ENCODE measurements at regions not wholly inside any gene's neighbourhood (a gene's known extent, or its start where the extent isn't known, plus 50 kb on each side); places are given as distances from the start of the nearest gene placed in this dataset.
"Not testable (repeated sequence)": the region's sequence is repeated elsewhere in the genome, so short reads cannot be mapped to it uniquely, and the experiment has no call there.

- DNase-seq: no peak
These were observed 182.2 kb upstream of the GNAI1 start for GRCh38 chr7:79952399-79952798.

DNA sequence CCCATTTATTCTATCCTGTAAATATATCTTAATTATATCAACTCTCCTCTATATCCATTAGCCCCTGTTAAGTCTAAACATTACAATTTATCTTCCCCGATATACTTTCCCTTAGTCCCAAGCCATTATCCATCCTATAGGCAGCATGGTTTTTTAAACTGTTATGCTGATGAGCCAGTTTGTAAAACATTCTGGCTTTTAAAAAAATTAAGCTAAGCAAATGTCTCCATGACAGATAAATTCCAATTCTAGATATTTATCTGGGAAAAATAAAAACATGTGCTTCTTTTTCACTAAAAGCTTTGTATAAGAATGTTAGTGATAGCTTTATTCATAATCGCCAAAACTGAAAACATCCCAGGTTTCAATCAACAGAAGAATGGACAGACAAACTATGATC lies 183.2 kb upstream of the GNAI1 start:
- DNase-seq: no peak

DNA sequence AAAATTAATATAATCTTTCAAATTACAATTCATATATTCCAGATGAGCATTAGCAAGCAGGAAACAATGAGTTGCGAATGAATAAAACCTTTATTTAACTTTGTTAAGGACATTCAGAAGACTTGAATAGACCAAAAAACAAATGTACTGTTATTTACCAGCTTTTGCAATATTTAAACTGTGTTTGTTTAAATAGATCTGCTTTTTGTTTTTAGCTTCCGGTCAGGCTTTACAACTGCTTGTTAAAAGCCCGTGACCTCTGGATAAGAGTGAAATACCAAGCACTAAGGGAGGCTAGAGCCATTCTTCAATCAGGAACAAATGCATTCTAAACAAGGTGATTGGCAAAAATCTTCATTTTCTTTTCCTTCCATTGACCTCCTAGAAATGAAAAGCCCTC lies 184.9 kb upstream of the GNAI1 start:
- DNase-seq: no peak

- DNase-seq: no peak
These were observed 198.2 kb upstream of the GNAI1 start for GRCh38 chr7:79936281-79936983.

GRCh38 chr7:79934727-79935126 lies 199.9 kb upstream of the GNAI1 start:
- no peak for DNase-seq

- no peak for DNase-seq
These were observed 201.5 kb upstream of the GNAI1 start for GRCh38 chr7:79933144-79933543.

GRCh38 chr7:79930604-79931003 lies 204.0 kb upstream of the GNAI1 start:
- DNase-seq: no peak

DNA sequence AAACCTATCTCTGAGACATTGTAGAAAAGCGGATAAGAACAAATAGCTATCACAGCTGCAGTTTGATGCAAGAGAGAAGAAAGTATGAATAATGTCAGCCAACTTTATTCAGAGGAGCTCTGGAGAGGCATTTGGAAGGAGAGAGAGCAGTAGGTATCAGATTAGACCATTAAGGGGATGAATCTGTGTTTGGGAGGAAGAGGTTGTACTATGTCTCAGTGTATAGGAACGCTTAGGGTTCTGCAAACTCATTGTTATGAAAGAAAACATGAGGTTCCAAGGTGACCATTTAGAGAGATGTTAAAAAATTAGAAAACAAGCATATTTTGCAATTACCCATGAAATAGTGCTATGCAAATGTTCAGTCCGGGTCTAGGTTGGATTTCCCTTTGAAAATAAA lies 207.5 kb upstream of the GNAI1 start:
- no peak for DNase-seq

- DNase-seq: no peak
These were observed 210.7 kb upstream of the GNAI1 start for GRCh38 chr7:79923953-79924352.

DNA sequence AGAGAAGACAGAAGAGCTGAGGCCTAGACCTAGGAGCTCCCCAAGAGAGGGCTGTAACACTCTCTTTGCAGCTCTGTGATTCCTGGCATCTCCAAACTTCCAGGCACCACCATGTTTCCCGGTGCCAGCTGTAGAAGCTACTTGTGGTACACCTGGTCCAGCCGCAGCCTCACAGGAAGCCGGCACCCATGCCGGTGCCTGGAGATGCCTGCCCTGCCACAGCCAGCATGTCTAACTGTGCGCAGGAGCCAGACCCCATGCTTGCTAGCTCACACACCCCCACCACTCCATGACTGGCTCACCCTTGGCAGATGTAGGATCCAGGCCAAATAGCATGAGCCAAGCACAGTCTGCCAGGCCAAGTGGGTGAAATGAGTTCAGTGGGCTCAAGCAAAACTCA lies 211.7 kb upstream of the GNAI1 start:
- no peak for DNase-seq

DNA sequence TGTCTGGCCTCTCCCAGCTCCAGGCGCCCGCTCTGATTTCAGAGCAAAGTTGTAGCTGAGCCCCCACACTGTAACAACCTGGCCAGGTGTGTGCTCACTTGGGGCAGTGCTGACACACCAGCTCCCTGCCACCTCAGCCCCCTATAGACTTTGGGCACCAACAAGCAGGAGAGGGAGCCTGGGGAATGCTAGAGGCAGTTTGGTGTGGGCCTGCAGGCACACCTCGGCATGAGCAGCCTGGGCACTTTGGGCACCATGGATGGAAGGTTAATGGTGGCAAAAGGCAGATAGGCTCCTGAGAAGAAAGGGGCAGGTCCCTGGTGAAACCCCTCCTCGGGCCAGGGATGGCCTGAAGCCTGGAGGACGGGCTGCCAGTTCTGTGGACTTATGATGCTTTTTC lies 212.7 kb upstream of the GNAI1 start:
- no peak for DNase-seq

DNA sequence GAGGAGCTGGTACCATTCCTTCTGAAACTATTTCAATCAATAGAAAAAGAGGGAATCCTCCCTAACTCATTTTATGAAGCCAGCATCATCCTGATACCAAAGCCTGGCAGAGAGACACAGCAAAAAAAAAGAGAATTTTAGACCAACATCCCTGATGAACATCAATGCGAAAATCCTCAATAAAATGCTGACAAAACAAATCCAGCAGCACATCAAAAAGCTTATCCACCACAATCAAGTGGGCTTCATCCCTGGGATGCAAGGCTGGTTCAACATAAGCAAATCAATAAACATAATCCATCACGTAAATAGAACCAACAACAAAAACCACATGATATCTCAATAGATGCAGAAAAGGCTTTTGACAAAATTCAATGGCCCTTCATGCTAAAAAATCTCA lies 216.0 kb upstream of the GNAI1 start:
- not testable (repeated sequence) for DNase-seq

- DNase-seq: not testable (repeated sequence)
These were observed 219.3 kb upstream of the GNAI1 start for GRCh38 chr7:79915346-79915745.

GRCh38 chr7:79912213-79912633 lies 222.4 kb upstream of the GNAI1 start:
- no peak for DNase-seq

- DNase-seq: no peak
These were observed 223.2 kb upstream of the GNAI1 start for GRCh38 chr7:79911420-79911819.

DNA sequence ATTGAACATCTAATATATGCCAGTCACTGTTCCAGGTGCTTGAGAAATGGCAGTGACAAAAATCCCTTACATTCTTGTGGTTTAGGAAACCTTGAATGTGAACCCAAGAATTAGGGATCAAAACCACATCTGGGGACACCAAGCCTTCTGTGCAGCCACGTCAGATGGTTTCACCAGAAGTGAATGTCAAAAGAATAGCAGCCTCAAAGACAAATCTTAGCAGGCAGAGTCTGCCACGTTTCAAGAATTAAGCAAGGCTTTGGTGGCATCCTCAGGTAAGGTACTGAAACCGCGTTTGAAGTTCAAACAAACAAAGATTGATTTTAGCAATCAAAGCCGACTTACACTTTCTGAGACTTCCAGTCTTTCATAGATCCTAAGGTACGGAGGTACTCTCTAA lies 225.5 kb upstream of the GNAI1 start:
- DNase-seq: no peak

DNA sequence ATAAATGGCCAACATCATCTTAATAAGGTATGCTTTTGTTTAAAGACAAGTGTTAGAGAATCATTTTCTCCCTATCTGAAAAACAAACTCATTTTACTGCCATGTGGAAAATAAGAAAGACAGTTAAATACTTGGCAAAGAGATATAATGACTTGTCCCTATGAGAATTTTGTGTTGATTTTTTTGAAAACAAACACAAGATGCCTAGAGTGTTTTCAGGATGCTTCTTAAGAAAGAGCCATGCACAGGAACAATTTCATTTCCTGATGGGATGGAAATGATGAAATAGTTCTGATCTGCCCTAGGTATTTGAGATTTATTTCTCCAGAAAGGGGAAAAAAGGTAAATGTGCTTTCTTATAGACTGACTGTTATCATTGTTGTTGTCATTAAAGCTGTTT lies 237.5 kb upstream of the GNAI1 start:
- DNase-seq: no peak

DNA sequence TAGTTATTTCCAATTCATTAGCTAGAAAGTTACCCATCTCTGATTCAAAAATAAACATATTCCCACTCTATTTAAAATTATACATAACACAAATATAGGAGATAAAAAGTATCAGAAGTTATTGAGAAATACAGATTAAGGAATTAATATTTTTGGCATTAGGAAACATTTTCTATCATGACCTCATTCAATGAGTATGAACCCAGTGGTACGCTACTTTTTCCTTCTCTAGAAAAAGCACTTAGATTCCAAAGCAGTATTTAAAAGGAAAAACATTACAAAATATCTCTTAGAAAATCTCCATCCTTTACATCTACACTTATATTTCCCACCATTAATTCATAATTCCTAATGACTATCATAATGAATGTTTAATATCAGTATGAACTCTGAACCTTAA lies 240.6 kb upstream of the GNAI1 start:
- DNase-seq: no peak

GRCh38 chr7:79882922-79883321 lies 251.7 kb upstream of the GNAI1 start:
- no peak for DNase-seq

DNA sequence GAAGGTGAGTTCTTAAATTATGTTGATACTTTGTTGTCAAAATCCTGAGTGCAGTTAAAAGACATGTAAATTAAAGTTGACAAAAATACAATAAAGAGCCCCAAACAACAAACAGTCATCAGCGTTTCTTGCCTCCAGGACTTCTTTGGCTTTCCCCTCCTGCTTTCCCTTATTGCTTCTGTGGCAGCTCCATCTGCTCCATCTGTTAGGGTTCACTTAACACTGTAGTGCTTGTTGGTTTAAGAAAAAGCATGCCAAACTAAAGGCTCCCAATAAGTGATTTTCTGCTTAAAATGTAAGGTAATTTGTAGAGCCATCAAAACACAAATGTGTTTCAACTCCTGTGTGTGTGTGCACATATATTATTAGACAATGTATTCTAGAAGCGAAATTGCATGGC lies 254.3 kb upstream of the GNAI1 start:
- DNase-seq: no peak

DNA sequence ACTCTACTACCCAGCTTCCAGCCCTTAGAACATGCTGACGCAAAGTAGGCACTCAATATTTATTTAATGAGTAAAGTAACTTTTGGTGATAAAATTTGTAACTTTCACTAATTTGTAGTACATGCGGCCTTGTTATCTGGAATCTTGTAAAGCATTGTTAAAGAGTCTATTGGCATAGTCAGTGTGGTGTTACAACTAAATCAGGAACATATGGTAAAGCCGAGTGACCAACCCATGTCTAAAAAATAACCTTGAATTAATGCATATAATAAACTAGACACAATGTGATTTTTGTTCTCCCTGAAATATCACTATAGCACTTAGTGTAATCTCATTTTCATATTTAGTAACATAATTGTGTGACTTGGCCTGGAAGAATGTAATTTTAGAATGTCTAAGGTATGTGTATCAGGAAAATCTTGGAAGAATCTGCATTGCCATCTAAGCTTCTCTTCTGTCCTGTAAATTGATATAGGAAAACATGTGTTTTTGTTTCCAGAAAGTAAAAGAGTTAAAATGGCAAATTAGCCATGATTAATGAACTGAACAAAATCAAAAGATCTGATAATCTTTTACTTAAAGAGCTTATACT lies 256.7 kb upstream of the GNAI1 start:
- no peak for DNase-seq

GRCh38 chr7:79876848-79877252 lies 257.8 kb upstream of the GNAI1 start:
- no peak for DNase-seq

DNA sequence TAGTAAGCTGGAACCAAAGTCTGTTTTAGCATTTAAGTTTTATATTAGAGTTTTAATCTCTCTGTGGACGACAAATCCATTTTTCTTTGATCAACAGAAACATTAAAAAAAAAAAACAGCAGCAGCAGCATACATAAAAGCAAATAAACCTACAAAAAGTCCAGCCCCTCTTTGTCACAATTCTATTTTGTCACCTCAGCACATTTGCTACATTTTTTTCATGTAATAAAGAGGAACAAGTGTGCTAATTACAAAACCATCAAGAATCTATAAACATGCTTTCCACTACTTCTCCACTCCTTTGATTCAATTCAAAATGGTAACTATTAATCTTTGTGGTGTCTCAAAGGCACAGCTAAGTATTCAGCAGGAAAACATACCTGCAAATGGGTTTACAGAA lies 259.8 kb upstream of the GNAI1 start:
- DNase-seq: no peak

- no peak for DNase-seq
These were observed 262.5 kb upstream of the GNAI1 start for GRCh38 chr7:79872176-79872575.

DNA sequence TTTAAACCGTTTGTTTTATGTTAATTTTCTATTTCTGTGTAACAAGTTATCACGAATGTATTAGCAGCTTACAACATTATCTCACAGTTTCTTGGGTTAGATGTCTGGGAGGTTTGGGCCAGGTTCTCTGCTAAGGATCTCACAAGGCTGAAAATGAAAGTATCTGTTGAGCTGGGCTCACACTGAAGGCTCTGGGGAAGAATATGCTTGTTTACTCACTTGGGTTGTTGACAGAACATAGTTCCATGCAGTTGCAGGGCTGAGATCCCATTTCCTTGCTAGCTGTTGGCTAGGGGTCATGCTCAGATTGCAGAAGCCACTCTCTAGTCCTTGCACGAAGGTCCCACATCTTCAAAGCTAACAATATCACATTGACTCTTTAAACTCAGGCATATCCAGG lies 266.6 kb upstream of the GNAI1 start:
- DNase-seq: no peak

Data from activated CD4-positive, alpha-beta T cell treated with anti-CD3 and anti-CD28 coated beads, Interleukin-2, Interleukin-6, amounts not matched to agents 100 ng/mL and 50 ng/mL, durations not matched to agents 16 hours and 8 hours (primary cell).